A549 (cell line): ENCODE measurements at regions not wholly inside any gene's neighbourhood (a gene's known extent, or its start where the extent isn't known, plus 50 kb on each side); places are given as distances from the start of the nearest gene placed in this dataset.

Source experiments
- ATAC-seq, 2 experiments: fragments of 200-7000 bp in 1 of 2; fragments of >200 bp in 1 of 2; cut with Nextera tagmentation in 1 of 2; cut with Tn5 transposase in 1 of 2; 3 replicates each; pipeline versions ENCODE4 v1.8.0 to v1.9.1; 2018 to 2020; ENCODE audit warnings: mild to moderate bottlenecking in 1 of 2, moderate library complexity in 1 of 2
- CTCF ChIA-PET: fragments of 300-600 bp; sonication (Branson Sonifier 250); formaldehyde crosslinking; extraction: SDS; loops from one replicate; lab custom pipeline; 2021; ENCODE audit warnings: antibody characterized with exemption, inconsistent platforms; lab: Yijun Ruan, JAX
- POLR2A ChIA-PET: fragments of 350-600 bp; formaldehyde crosslinking; extraction: SDS; loops from one replicate; lab custom pipeline; 2021; ENCODE audit warnings: antibody characterized with exemption, inconsistent platforms; lab: Yijun Ruan, JAX
- DNase-seq, 2 experiments: peaks; one replicate each; pipeline versions ENCODE4 v3.0.0 to v3.0.0-alpha.2; 2011 to 2016; ENCODE audit warnings: low read depth in 1 of 2, low spot score in 1 of 2
- FAIRE-seq: peaks from 2 replicates; lab custom pipeline; 2011; peaks lifted over from hg19 to GRCh38; lab: Jason Lieb, UNC
- H3K27ac ChIP-seq, 2 experiments: fragments of >200 bp; sonication (Bioruptor Twin); formaldehyde crosslinking; 3 replicates each; pipeline ENCODE4 v1.5.1; 2016 to 2017
- H3K4me1 ChIP-seq: fragments of >200 bp; sonication (Bioruptor Twin); formaldehyde crosslinking; 3 replicates; pipeline ENCODE4 v1.6.1; 2016
- H3K4me2 ChIP-seq: fragments of >200 bp; sonication (Bioruptor Twin); formaldehyde crosslinking; 3 replicates; pipeline ENCODE4 v1.6.1; 2016
- H3K4me3 ChIP-seq: fragments of >200 bp; sonication (Bioruptor Twin); formaldehyde crosslinking; 3 replicates; pipeline ENCODE4 v1.5.1; 2016
- H3K9me3 ChIP-seq: fragments of >200 bp; sonication (Bioruptor Twin); formaldehyde crosslinking; 3 replicates; pipeline ENCODE4 v1.6.1; 2016
- BHLHE40 ChIP-seq: IDR thresholded peaks from 2 replicates; pipeline ENCODE4 v1.6.1; 2012; ENCODE audit warnings: low read depth, low read length, inconsistent platforms
- CBX8 ChIP-seq: fragments of 200-600 bp; sonication (generic); IDR thresholded peaks from 2 replicates; pipeline ENCODE4 v1.6.1; 2016
- CEBPB ChIP-seq, 2 experiments: fragments of >200 bp in 1 of 2; sonication (Bioruptor Twin) in 1 of 2; formaldehyde crosslinking in 1 of 2; IDR thresholded peaks; 2 replicates each; pipeline ENCODE4 v1.6.1; 2012 to 2016
- CHD2 ChIP-seq: fragments of 150-350 bp; IDR thresholded peaks from 2 replicates; pipeline ENCODE4 v1.6.1; 2014; ENCODE audit warnings: low read length; ENCODE audit not compliant: partially characterized antibody
- FOSB ChIP-seq: fragments of 250-450 bp; sonication (Bioruptor Pico); IDR thresholded peaks from 2 replicates; pipeline ENCODE4 v1.5.0; 2020; ENCODE audit warnings: mild to moderate bottlenecking, moderate library complexity
- FOXS1 ChIP-seq: fragments of 250-450 bp; sonication (Bioruptor Pico); IDR thresholded peaks from 2 replicates; pipeline ENCODE4 v1.5.0; 2020; ENCODE audit warnings: mild to moderate bottlenecking, moderate library complexity
- HDAC2 ChIP-seq: fragments of 200-600 bp; sonication (generic); IDR thresholded peaks from 2 replicates; pipeline ENCODE4 v1.6.1; 2016
- HOXA7 ChIP-seq: fragments of 250-450 bp; sonication (Bioruptor Pico); IDR thresholded peaks from 2 replicates; pipeline ENCODE4 v1.5.0; 2020; ENCODE audit warnings: mild to moderate bottlenecking, moderate library complexity
- HOXB5 ChIP-seq: fragments of 250-450 bp; sonication (Bioruptor Pico); IDR thresholded peaks from 2 replicates; pipeline ENCODE4 v1.5.0; 2020; ENCODE audit warnings: mild to moderate bottlenecking, moderate library complexity
- JUNB ChIP-seq: fragments of >200 bp; sonication (Bioruptor Twin); formaldehyde crosslinking; IDR thresholded peaks from 2 replicates; pipeline ENCODE4 v1.6.1; 2016
- KDM5A ChIP-seq: fragments of 200-600 bp; sonication (generic); IDR thresholded peaks from 2 replicates; pipeline ENCODE4 v1.6.1; 2016; ENCODE audit warnings: antibody characterized with exemption, mild to moderate bottlenecking
- MAZ ChIP-seq: fragments of 150-350 bp; IDR thresholded peaks from 2 replicates; pipeline ENCODE4 v1.6.1; 2014; ENCODE audit warnings: antibody characterized with exemption, low read depth, low read length, borderline replicate concordance
- NPAS2 ChIP-seq: fragments of 250-450 bp; sonication (Bioruptor Pico); IDR thresholded peaks from 2 replicates; pipeline ENCODE4 v1.8.0; 2022; ENCODE audit warnings: mild to moderate bottlenecking, moderate library complexity, borderline replicate concordance
- NR3C1 ChIP-seq: fragments of >200 bp; sonication (Bioruptor Twin); formaldehyde crosslinking; IDR thresholded peaks from 3 replicates; pipeline ENCODE4 v1.6.1; 2017
- PHF8 ChIP-seq: fragments of 200-600 bp; sonication (generic); IDR thresholded peaks from 2 replicates; pipeline ENCODE4 v1.6.1; 2016; ENCODE audit warnings: low read depth, mild to moderate bottlenecking, antibody characterized with exemption, moderate library complexity, borderline replicate concordance
- POLR2A ChIP-seq: IDR thresholded peaks from 2 replicates; pipeline ENCODE4 v1.6.1; 2012; ENCODE audit warnings: mild to moderate bottlenecking, low read length
- RARB ChIP-seq: fragments of 250-450 bp; sonication (Bioruptor Pico); IDR thresholded peaks from 2 replicates; pipeline ENCODE4 v1.8.0; 2021; ENCODE audit warnings: mild to moderate bottlenecking, moderate library complexity
- RCOR1 ChIP-seq: fragments of 150-350 bp; IDR thresholded peaks from 2 replicates; pipeline ENCODE4 v1.6.1; 2014; ENCODE audit warnings: antibody characterized with exemption, low read length, low read depth
- RFX5 ChIP-seq: fragments of 450-650 bp; IDR thresholded peaks from 2 replicates; pipeline ENCODE4 v1.7.1; 2014; ENCODE audit warnings: antibody characterized with exemption, mild to moderate bottlenecking, moderate library complexity
- ZC3H11A ChIP-seq: fragments of 450-650 bp; IDR thresholded peaks from 2 replicates; pipeline ENCODE4 v1.6.1; 2014; ENCODE audit warnings: antibody characterized with exemption, mild to moderate bottlenecking
- ZSCAN20 ChIP-seq: fragments of 250-450 bp; sonication (Bioruptor Pico); IDR thresholded peaks from 2 replicates; pipeline ENCODE4 v1.8.0; 2022; ENCODE audit warnings: mild to moderate bottlenecking, moderate library complexity
- WGBS: methylation state at CpG from one replicate; pipeline ENCODE4 v1.1.6; 2017; ENCODE audit errors: missing lambda C conversion rate; 5-methylcytosine and 5-hydroxymethylcytosine counted together
- TF ChIP-seq, protein P1 (sequence below): IDR thresholded peaks from 2 replicates; pipeline ENCODE4 v1.6.1; 2012; ENCODE audit warnings: low read depth, borderline replicate concordance
- TF ChIP-seq, protein P2 (sequence below): fragments of >200 bp; sonication (Bioruptor Twin); formaldehyde crosslinking; IDR thresholded peaks from 3 replicates; pipeline ENCODE4 v1.6.1; 2016
- TF ChIP-seq, protein P3 (sequence below): fragments of 150-350 bp; IDR thresholded peaks from 2 replicates; pipeline ENCODE4 v1.6.1; 2014; ENCODE audit warnings: low read depth, mild to moderate bottlenecking, low read length
- TF ChIP-seq, protein P4 (sequence below): IDR thresholded peaks from 2 replicates; pipeline ENCODE4 v1.6.1; 2012
- TF ChIP-seq, protein P5 (sequence below): fragments of 250-450 bp; sonication (Bioruptor Pico); IDR thresholded peaks from 2 replicates; pipeline ENCODE4 v1.5.0; 2020; ENCODE audit warnings: low read depth, mild to moderate bottlenecking, moderate library complexity

DNA sequence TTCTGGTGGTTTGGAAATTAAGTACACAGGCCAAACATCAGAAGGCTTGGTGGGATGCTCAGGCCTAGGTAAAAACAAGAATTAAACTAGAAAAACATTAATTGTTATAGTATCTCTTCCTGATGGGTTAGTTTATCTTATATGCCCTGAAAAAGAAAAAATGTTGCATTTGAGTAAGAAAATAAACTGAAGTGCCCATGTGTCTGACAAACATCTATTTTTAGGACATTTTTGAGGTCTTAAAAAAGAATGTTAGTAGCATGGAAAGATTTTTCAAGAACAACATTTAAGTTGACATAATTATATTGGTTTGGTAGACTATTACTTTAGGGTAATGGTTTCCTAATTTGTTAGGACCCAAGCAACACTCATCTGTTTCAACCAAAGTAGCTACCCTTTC lies 140.1 kb upstream of the RND3 start (continued):
- no peak for TF ChIP-seq POLR2A
- TF ChIP-seq HOXA7 (CRISPR knock-in tag), result no peak
- no peak for TF ChIP-seq BHLHE40
- TF ChIP-seq FOSB (CRISPR knock-in tag), result no peak
- TF ChIP-seq, protein P1, sequence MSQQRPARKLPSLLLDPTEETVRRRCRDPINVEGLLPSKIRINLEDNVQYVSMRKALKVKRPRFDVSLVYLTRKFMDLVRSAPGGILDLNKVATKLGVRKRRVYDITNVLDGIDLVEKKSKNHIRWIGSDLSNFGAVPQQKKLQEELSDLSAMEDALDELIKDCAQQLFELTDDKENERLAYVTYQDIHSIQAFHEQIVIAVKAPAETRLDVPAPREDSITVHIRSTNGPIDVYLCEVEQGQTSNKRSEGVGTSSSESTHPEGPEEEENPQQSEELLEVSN, result no peak
- TF ChIP-seq CBX8, result no peak

DNA sequence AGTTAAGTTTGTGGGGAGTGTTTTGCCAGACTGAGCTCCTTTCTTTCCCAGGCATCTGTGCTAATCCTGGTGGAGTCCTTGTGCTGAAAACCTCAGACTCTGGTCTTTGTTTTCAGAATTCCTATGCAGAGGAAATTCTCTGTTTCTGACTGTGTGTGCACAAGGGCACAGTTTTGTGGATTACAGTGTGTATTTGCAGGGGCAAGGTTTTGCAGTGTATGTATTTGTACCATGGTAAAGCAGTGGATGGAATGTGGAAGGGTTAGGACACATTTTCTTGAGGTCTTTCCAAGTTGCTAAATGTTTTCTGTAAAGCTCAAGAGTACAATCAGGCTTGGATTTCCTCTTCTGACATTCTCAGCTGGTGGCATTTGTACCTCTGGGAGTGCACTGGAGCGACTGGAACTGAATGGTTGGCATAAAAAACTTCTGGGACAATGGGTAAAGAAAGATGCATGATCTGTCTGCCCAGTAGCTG lies 139.5 kb upstream of the RND3 start:
- ATAC-seq (no peak), DNase-seq (no peak)
- TF ChIP-seq, protein P2, sequence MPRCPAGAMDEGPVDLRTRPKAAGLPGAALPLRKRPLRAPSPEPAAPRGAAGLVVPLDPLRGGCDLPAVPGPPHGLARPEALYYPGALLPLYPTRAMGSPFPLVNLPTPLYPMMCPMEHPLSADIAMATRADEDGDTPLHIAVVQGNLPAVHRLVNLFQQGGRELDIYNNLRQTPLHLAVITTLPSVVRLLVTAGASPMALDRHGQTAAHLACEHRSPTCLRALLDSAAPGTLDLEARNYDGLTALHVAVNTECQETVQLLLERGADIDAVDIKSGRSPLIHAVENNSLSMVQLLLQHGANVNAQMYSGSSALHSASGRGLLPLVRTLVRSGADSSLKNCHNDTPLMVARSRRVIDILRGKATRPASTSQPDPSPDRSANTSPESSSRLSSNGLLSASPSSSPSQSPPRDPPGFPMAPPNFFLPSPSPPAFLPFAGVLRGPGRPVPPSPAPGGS, result no peak
- TF ChIP-seq CHD2, result no peak
- no peak for TF ChIP-seq PHF8
- TF ChIP-seq RARB (CRISPR knock-in tag), result no peak
- no peak for TF ChIP-seq ZSCAN20 (CRISPR knock-in tag)
- no peak for TF ChIP-seq HDAC2
- TF ChIP-seq ZC3H11A, result no peak
- TF ChIP-seq NR3C1, result no peak
- no peak for TF ChIP-seq KDM5A
- no peak for TF ChIP-seq NPAS2 (CRISPR knock-in tag)
- no peak for TF ChIP-seq FOXS1 (CRISPR knock-in tag)
- TF ChIP-seq, all 56 proteins: peak for 0
- no peak for FAIRE-seq
- WGBS, result 52% methylated on average over 1 of the region's 1 CpG
- Histone ChIP-seq H3K4me3 (no peak overlapping the region), H3K4me1 (peaks cover 4% of the 10 kb centered on the region), H3K9me3 (no peaks in the 10 kb centered on the region), H3K4me2 (no peak overlapping the region), H3K27ac (no peak overlapping the region)
- ChIA-PET CTCF (interaction anchor here (0.5 to 1.5 kb wide), 2 partner anchors 535 to 612 kb away, joined by 3 read pairs; no protein-coding TSS in a partner anchor), POLR2A (no interaction called here)

DNA sequence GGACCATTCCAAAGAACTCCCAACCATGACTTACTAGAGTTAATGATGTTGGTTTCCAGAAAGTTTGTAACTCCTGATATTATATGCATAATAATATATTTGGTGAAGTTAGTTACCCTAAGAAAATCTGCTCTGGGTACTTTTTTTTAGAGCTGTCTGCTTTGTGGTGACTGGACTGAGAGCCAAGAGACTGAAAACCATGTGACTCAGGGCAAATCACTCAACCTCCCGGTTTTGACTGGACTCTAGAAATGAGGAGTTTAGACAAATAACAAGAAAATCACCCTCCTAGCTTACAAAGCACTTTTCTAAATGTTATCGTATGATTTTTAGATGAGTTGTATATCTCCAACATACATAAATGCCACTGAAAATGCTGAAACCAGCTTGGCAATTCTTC lies 138.3 kb upstream of the RND3 start:
- TF ChIP-seq BHLHE40 (no peak), RFX5 (no peak), HOXB5 (no peak), NPAS2 (CRISPR knock-in tag) (no peak), HOXA7 (CRISPR knock-in tag) (no peak), RARB (CRISPR knock-in tag) (no peak), JUNB (no peak), RCOR1 (no peak), MAZ (no peak), CEBPB (IDR thresholded peaks at IDR 0.05) (no peak), HDAC2 (no peak), KDM5A (no peak)
- TF ChIP-seq, protein P3, sequence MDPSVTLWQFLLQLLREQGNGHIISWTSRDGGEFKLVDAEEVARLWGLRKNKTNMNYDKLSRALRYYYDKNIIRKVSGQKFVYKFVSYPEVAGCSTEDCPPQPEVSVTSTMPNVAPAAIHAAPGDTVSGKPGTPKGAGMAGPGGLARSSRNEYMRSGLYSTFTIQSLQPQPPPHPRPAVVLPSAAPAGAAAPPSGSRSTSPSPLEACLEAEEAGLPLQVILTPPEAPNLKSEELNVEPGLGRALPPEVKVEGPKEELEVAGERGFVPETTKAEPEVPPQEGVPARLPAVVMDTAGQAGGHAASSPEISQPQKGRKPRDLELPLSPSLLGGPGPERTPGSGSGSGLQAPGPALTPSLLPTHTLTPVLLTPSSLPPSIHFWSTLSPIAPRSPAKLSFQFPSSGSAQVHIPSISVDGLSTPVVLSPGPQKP, result no peak
- TF ChIP-seq, protein P4, sequence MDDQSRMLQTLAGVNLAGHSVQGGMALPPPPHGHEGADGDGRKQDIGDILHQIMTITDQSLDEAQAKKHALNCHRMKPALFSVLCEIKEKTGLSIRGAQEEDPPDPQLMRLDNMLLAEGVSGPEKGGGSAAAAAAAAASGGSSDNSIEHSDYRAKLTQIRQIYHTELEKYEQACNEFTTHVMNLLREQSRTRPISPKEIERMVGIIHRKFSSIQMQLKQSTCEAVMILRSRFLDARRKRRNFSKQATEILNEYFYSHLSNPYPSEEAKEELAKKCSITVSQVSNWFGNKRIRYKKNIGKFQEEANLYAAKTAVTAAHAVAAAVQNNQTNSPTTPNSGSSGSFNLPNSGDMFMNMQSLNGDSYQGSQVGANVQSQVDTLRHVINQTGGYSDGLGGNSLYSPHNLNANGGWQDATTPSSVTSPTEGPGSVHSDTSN, result no peak
- TF ChIP-seq, protein P5, sequence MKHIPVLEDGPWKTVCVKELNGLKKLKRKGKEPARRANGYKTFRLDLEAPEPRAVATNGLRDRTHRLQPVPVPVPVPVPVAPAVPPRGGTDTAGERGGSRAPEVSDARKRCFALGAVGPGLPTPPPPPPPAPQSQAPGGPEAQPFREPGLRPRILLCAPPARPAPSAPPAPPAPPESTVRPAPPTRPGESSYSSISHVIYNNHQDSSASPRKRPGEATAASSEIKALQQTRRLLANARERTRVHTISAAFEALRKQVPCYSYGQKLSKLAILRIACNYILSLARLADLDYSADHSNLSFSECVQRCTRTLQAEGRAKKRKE (CRISPR knock-in tag), result no peak
- Histone ChIP-seq H3K4me2 (no peak overlapping the region), H3K9me3 (no peaks in the 10 kb centered on the region), H3K27ac (no peak overlapping the region), H3K4me1 (peaks cover 16% of the 10 kb centered on the region), H3K4me3 (no peak overlapping the region)
- ChIA-PET CTCF (interaction anchor here (0.7 kb wide), 1 partner anchor 19 kb away, joined by 3 read pairs; no protein-coding TSS in a partner anchor), POLR2A (no interaction called here)
- FAIRE-seq (no peak), ATAC-seq (no peak), DNase-seq (no peak)
- 83% methylated on average over 2 of the region's 2 CpGs for WGBS
